ENCODE measurements at regions not wholly inside any gene's neighbourhood (a gene's known extent, or its start where the extent isn't known, plus 50 kb on each side); places are given as distances from the start of the nearest gene placed in this dataset.
"Not testable (repeated sequence)": the region's sequence is repeated elsewhere in the genome, so short reads cannot be mapped to it uniquely, and the experiment has no call there.

DNA sequence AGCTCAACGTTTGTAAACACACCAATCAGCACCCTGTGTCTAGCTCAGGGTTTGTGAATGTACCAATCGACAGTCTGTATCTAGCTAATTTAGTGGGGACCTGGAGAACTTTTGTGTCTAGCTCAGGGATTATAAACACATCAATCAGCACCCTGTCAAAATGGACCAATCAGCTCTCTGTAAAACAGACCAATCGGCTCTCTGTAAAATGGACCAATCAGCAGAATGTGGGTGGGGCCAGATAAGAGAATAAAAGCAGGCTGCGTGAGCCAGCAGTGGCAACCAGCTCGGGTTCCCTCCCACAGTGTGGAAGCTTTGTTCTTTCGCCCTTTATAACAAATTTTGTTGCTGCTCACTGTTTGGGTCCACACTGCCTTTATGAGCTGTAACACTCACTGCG lies 136.3 kb upstream of the JADE1 start:
- TF ChIP-seq, protein P1, sequence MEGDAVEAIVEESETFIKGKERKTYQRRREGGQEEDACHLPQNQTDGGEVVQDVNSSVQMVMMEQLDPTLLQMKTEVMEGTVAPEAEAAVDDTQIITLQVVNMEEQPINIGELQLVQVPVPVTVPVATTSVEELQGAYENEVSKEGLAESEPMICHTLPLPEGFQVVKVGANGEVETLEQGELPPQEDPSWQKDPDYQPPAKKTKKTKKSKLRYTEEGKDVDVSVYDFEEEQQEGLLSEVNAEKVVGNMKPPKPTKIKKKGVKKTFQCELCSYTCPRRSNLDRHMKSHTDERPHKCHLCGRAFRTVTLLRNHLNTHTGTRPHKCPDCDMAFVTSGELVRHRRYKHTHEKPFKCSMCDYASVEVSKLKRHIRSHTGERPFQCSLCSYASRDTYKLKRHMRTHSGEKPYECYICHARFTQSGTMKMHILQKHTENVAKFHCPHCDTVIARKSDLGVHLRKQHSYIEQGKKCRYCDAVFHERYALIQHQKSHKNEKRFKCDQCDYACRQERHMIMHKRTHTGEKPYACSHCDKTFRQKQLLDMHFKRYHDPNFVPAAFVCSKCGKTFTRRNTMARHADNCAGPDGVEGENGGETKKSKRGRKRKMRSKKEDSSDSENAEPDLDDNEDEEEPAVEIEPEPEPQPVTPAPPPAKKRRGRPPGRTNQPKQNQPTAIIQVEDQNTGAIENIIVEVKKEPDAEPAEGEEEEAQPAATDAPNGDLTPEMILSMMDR (IDR thresholded peaks at IDR 0.05) = not testable (repeated sequence)
- TF ChIP-seq POLR2A (IDR thresholded peaks at IDR 0.05) = not testable (repeated sequence)

Data from lower leg skin (tissue), 3 donors.